ENCODE measurements at regions not wholly inside any gene's neighbourhood (a gene's known extent, or its start where the extent isn't known, plus 50 kb on each side); places are given as distances from the start of the nearest gene placed in this dataset.

- ChIA-PET CTCF (interaction anchor here (3.1 kb wide), 1 partner anchor 10 kb away, joined by 18 read pairs; no protein-coding TSS in a partner anchor), POLR2A (no interaction called here)
- BruUV-seq (replicated peaks), result no TSS peak
- Mint-ChIP-seq H3K9me3 (ENCODE audit: unreplicated experiment) (no peaks in the 10 kb centered on the region), H3K36me3 (ENCODE audit: insufficient read depth, unreplicated experiment) (no peaks in the 10 kb centered on the region), H3K4me1 (ENCODE audit: insufficient read depth, unreplicated experiment) (no peaks in the 10 kb centered on the region), H3K4me3 (ENCODE audit: unreplicated experiment) (no peak overlapping the region), H3K27ac (ENCODE audit: low read depth, unreplicated experiment) (no peak overlapping the region), H3K27me3 (ENCODE audit: insufficient read depth, unreplicated experiment) (no peaks in the 10 kb centered on the region)
- no peak for DNase-seq (ENCODE audit: unreplicated experiment)
- TF ChIP-seq CTCF (IDR thresholded peaks at IDR 0.05; ENCODE audit: unreplicated experiment), result no peak
- intact Hi-C loops (cut with micrococcal nuclease), result no loop called here
Observed at GRCh38 chr5:97544240-97544639, 361.2 kb upstream of the RIOK2 start.

GRCh38 chr5:97544678-97545077 is 361.6 kb upstream of the RIOK2 start:
- no peak for TF ChIP-seq CTCF (IDR thresholded peaks at IDR 0.05; ENCODE audit: unreplicated experiment)
- H3K4me3 Mint-ChIP-seq (ENCODE audit: unreplicated experiment), result no peak overlapping the region
- CTCF ChIA-PET, result interaction anchor here (0.7 to 3.1 kb wide), 2 partner anchors 11 to 675 kb away, joined by 4 to 18 read pairs; no protein-coding TSS in a partner anchor

GRCh38 chr5:97545446-97545845 is 362.4 kb upstream of the RIOK2 start:
- no peak for TF ChIP-seq CTCF (IDR thresholded peaks at IDR 0.05; ENCODE audit: unreplicated experiment)
- Mint-ChIP-seq H3K27ac (ENCODE audit: low read depth, unreplicated experiment) (no peak overlapping the region), H3K4me1 (ENCODE audit: insufficient read depth, unreplicated experiment) (no peaks in the 10 kb centered on the region), H3K36me3 (ENCODE audit: insufficient read depth, unreplicated experiment) (no peaks in the 10 kb centered on the region), H3K27me3 (ENCODE audit: insufficient read depth, unreplicated experiment) (no peaks in the 10 kb centered on the region), H3K9me3 (ENCODE audit: unreplicated experiment) (no peaks in the 10 kb centered on the region), H3K4me3 (ENCODE audit: unreplicated experiment) (no peak overlapping the region)
- BruUV-seq (replicated peaks), result no TSS peak
- intact Hi-C loops (cut with micrococcal nuclease), result no loop called here
- ChIA-PET CTCF (interaction anchor here (0.6 to 3.1 kb wide), 3 partner anchors 11 to 1103 kb away, joined by 3 to 18 read pairs (median 4); no protein-coding TSS in a partner anchor), POLR2A (interaction anchor here (0.6 kb wide), 1 partner anchor 35 kb away, joined by 3 read pairs; no protein-coding TSS in a partner anchor)
- DNase-seq (ENCODE audit: unreplicated experiment), result no peak

More at GRCh38 chr5:97544678-97545077, 361.6 kb upstream of the RIOK2 start:
- intact Hi-C loops (cut with micrococcal nuclease), result no loop called here
- Mint-ChIP-seq H3K4me1 (ENCODE audit: insufficient read depth, unreplicated experiment) (no peaks in the 10 kb centered on the region), H3K36me3 (ENCODE audit: insufficient read depth, unreplicated experiment) (no peaks in the 10 kb centered on the region), H3K27ac (ENCODE audit: low read depth, unreplicated experiment) (no peak overlapping the region), H3K27me3 (ENCODE audit: insufficient read depth, unreplicated experiment) (no peaks in the 10 kb centered on the region), H3K9me3 (ENCODE audit: unreplicated experiment) (no peaks in the 10 kb centered on the region)
- BruUV-seq (replicated peaks), result no TSS peak
- peak; percentile 9 for DNase-seq (ENCODE audit: unreplicated experiment)
- POLR2A ChIA-PET, result no interaction called here

GRCh38 chr5:97545886-97546535 is 363.0 kb upstream of the RIOK2 start:
- no peak overlapping the region for H3K27ac Mint-ChIP-seq (ENCODE audit: low read depth, unreplicated experiment)
- no peaks in the 10 kb centered on the region for H3K27me3 Mint-ChIP-seq (ENCODE audit: insufficient read depth, unreplicated experiment)
- no peaks in the 10 kb centered on the region for H3K9me3 Mint-ChIP-seq (ENCODE audit: unreplicated experiment)
- no peak overlapping the region for H3K4me3 Mint-ChIP-seq (ENCODE audit: unreplicated experiment)
- H3K4me1 Mint-ChIP-seq (ENCODE audit: insufficient read depth, unreplicated experiment), result no peaks in the 10 kb centered on the region
- CTCF ChIA-PET, result interaction anchor here (0.6 to 3.1 kb wide), 3 partner anchors 12 to 1102 kb away, joined by 3 to 18 read pairs (median 3); no protein-coding TSS in a partner anchor
- intact Hi-C loops (cut with micrococcal nuclease), result no loop called here
- TF ChIP-seq CTCF (IDR thresholded peaks at IDR 0.05; ENCODE audit: unreplicated experiment), result no peak
- DNase-seq (ENCODE audit: unreplicated experiment), result no peak
- POLR2A ChIA-PET, result interaction anchor here (0.6 kb wide), 1 partner anchor 35 kb away, joined by 3 read pairs; no protein-coding TSS in a partner anchor
- BruUV-seq (replicated peaks), result no TSS peak
- no peaks in the 10 kb centered on the region for H3K36me3 Mint-ChIP-seq (ENCODE audit: insufficient read depth, unreplicated experiment)
